Stimulated activated CD4-positive, alpha-beta T cell treated with anti-CD3 and anti-CD28 coated beads, Interleukin-1b, Interleukin-23, amount 100 ng/mL, for 48 hours (primary cell): ENCODE measurements at regions not wholly inside any gene's neighbourhood (a gene's known extent, or its start where the extent isn't known, plus 50 kb on each side); places are given as distances from the start of the nearest gene placed in this dataset.

Experiments
- DNase-seq: peaks from one replicate; pipeline ENCODE4 v3.0.0-alpha.2; 2020

DNA sequence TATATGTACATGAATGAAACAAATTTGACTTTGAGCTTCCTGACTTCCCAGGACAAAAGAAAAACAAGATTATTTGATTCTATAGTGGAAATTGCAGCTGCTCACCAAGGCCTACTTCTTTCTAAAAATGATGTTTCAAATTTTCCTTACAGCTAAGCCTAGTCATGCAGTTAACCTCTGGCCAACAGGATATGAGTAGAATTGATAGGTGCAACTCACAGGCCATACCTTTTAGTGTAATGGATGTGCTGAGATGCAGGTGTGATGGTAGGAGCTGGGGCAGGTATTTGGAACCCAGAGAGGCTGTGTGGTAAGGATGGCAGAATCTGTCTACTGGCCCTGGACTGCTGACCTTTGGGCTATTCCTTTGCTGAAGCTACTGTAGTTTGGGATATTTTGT is 230.9 kb upstream of the PREP start:
- DNase-seq: no peak

- no peak for DNase-seq
These were observed 225.4 kb upstream of the PREP start for GRCh38 chr6:105628156-105628860.

DNA sequence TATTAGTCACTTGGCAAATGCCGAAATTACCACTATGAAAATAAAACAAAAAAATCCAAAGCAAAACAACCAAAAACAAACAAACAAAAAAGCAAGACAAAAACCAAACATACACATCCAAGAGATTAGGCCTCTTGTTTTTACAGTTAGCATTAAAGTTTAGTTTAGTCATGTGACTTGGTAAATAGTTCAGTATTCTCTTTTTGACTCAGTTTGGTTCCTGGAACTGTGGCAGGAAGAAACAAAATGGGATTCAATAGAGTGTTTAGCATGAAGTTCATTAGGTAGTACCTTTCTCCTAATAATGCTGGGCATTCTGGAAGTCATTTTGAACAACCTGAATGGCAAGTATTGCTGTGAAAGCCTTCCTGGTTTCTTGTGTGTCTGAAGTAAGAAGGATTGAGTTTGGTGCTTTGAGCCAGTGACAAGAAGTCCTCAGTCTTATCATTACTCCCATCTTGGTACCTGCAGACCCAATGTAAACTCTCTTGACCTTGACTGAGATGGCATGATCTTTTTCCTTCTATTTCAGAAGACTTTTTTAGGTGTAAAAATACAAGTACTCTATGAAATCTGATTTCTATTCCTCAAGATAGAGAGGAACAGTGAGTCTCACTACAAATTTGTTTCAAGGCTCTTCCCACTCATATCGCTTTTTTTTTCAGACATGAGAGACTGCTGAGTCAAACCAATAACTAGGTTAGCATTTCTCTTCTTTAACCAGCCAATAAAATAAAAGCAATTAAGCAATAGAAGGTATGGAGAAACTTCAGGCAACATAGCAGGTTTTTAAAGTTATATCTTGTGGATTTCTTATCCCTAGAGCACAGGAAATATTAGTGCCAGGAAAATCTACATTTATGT is 223.6 kb upstream of the PREP start:
- no peak for DNase-seq

GRCh38 chr6:105624021-105624420 is 221.1 kb upstream of the PREP start:
- DNase-seq: no peak

GRCh38 chr6:105622226-105622625 is 219.3 kb upstream of the PREP start:
- DNase-seq: no peak

GRCh38 chr6:105621564-105622175 is 218.8 kb upstream of the PREP start:
- DNase-seq: no peak

DNA sequence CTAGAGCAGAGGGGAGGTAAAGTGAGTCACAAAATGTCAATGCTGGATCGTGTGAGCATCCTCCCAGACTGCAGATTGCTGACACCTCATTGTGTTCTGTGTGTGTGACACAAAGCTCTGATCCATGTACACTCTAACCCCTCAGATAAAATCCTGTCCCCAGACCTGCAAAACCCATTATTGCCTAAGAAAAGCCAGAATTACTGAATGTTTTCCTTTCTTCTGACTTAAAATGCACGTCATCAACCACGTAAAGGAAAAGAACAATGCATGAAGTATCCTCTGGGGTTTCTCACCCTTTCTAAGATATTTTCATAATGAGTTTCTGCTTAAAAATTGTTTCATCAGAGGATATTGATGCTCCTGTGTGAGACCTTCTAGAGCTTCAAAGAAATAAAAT is 218.0 kb upstream of the PREP start:
- DNase-seq: peak; percentile 13

DNA sequence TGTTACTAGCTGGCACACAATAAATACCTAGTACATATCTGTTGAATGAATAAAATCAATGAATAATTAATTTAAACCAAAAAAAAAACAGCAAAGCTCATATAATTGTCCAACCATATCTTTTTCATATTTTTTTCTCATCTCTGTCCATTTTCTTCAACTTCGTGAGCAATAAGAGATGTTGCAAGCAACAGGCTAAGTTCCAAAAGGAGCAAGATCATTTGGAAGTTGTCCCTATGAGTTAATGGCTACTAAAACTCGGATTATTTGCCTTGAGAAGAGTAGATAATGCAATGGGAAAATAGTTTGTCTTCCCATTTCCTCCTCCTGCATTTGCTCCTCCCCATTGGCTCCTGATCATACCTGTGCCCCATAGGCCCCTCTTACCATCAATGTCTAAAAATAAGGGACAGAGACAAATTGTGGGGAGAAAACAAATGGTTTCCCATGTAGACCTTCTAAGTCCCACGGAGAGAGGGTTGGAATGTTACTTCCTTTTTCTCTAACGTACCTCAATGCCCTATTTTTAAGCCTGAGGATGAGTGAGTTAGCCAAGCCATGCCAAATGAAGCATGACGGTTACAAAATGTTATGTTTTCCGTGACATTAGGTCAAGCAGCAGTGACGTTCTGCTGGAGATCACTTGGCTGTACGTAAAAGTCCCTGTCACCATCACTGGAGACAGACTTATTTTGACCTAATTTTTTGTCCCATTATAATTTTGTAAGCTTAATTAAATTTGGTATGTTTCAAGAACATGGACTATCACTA is 217.3 kb upstream of the PREP start:
- no peak for DNase-seq

- DNase-seq: no peak
These were observed 215.4 kb upstream of the PREP start for GRCh38 chr6:105618247-105618646.

GRCh38 chr6:105616521-105616920 is 213.6 kb upstream of the PREP start:
- DNase-seq: no peak

DNA sequence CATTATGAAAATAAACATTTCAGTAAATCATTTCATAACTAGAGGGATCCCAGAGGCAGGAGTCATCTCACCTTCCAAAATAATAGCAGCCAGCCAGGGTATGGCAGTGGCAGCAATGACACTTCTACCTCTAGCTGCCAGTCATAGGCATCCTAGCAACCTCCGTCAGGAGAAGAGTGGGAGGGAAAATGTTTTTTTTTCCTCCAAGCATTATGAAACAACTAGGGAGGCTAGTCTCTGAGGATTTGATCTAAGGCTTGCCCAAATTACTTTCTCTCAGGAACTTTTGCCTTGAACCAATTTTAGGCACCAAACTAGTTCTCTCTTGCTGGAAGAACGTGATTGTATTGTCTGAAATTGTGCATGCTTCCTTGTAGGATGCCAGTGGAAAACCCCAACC is 208.7 kb upstream of the PREP start:
- no peak for DNase-seq

- DNase-seq: no peak
These were observed 206.6 kb upstream of the PREP start for GRCh38 chr6:105609375-105609991.

DNA sequence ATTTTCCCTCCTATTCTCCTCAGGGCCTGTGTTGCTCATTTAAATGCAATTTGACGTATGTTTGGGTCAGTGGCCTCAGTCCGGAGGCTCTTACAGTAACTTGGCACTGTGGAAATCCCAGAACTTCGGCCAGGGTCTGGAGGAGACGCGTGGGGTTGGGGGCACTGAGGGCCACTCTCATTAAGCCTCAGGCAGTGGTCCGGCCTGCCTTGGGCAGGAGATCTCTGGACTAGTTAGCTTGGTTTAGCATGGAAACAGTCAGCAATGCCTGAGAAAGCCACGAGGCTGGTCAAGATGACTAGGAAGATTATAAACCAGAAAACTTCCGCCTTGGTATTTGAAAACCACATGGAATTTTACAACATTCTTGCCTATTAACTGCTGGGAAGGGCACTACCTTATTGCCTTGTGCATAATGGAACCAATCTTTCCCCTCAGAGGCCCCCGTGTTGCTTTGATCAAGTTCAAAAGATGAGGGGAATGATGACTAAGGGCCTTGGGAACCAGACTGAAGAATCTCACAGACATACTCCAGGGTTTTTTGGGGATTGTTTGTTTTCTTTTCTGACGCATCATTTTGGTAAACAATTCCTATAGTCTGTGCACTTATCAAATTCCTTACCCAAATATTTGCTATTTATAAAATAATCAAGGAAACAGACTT is 206.0 kb upstream of the PREP start:
- DNase-seq: no peak

- no peak for DNase-seq
These were observed 205.0 kb upstream of the PREP start for GRCh38 chr6:105607636-105608621.

- no peak for DNase-seq
These were observed 204.1 kb upstream of the PREP start for GRCh38 chr6:105606831-105607463.

DNA sequence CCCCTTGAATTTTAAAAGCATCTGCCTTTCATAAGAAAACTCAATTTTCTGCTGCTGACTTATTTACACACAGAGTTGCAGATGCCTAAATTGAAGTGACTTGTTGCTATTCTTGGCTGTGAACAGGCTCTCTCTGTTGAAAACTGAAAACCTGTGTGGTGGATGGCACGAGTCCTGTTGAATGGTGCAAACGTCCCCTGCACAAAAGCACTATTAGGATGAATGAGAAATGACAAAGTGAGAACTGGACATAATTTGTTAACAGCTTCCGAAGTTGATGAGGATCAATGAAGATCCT is 201.7 kb upstream of the PREP start:
- DNase-seq: no peak

DNA sequence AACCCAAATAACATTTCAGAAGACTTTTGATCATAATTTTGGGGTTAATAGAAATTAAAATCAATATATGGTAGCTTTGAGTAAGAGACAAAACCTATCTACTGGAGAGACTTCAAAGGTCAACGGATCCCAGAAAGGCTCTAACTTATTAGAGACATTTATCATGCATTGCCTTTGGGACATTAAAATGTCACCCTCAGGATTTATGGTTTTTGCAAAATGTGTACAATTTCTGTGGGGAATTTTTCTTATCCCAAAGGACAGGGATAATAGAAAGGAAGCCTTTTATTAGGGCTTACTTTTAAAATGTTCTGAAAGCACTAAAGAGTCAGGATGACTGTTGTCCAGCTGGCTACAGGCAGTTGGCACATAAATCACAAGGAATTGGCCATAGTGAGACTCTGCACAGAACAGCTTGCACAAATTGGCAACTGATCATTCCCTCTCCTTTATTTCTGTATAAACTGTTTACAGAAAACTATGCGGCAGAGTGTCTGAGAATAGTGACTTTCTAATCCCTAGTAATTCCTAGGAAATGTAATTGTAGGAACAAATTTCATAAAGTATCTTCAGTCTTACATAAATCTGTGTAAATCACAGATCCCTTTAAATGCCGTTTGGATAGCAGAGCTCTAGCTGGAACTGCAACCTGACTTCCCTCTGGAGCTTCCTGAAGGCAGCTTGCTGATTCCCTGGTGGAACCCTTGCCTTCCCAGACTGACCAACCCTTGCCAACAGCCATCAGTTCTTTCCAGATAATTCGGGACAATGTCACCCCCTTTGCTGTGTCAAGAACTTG is 201.1 kb upstream of the PREP start:
- DNase-seq: no peak

- DNase-seq: peak; percentile 60
These were observed 198.8 kb upstream of the PREP start for GRCh38 chr6:105601541-105602236.
